Endothelial cell (in vitro differentiated cells): ENCODE measurements at regions not wholly inside any gene's neighbourhood (a gene's known extent, or its start where the extent isn't known, plus 50 kb on each side); places are given as distances from the start of the nearest gene placed in this dataset.

ENCODE experiments used
- DNase-seq: peaks from one replicate; pipeline ENCODE4 v3.0.0; 2021; ENCODE audit warnings: low spot score
- H3K27ac Mint-ChIP-seq: one replicate; pipeline ENCODE4 v1.8.0; 2021; ENCODE audit warnings: mixed read lengths, inconsistent platforms; ENCODE audit not compliant: unreplicated experiment
- H3K27me3 Mint-ChIP-seq: one replicate; pipeline ENCODE4 v1.8.0; 2021; ENCODE audit warnings: mild to moderate bottlenecking, moderate library complexity, mixed read lengths, inconsistent platforms; ENCODE audit not compliant: unreplicated experiment
- H3K36me3 Mint-ChIP-seq: one replicate; pipeline ENCODE4 v1.8.0; 2021; ENCODE audit warnings: mild to moderate bottlenecking, low read depth, mixed read lengths, inconsistent platforms; ENCODE audit not compliant: unreplicated experiment
- H3K4me1 Mint-ChIP-seq: one replicate; pipeline ENCODE4 v1.8.0; 2021; ENCODE audit warnings: mild to moderate bottlenecking, mixed read lengths, inconsistent platforms; ENCODE audit not compliant: unreplicated experiment
- H3K4me3 Mint-ChIP-seq: one replicate; pipeline ENCODE4 v1.8.0; 2021; ENCODE audit warnings: mild to moderate bottlenecking, mixed read lengths, inconsistent platforms; ENCODE audit not compliant: unreplicated experiment
- H3K9me3 Mint-ChIP-seq: one replicate; pipeline ENCODE4 v1.8.0; 2021; ENCODE audit warnings: mixed read lengths, inconsistent platforms; ENCODE audit not compliant: unreplicated experiment
- TF ChIP-seq, protein P1 (sequence below): fragments of 200-600 bp; sonication (generic); IDR thresholded peaks from one replicate; pipeline ENCODE4 v1.5.0; 2021; ENCODE audit warnings: antibody characterized with exemption; ENCODE audit not compliant: unreplicated experiment

DNA sequence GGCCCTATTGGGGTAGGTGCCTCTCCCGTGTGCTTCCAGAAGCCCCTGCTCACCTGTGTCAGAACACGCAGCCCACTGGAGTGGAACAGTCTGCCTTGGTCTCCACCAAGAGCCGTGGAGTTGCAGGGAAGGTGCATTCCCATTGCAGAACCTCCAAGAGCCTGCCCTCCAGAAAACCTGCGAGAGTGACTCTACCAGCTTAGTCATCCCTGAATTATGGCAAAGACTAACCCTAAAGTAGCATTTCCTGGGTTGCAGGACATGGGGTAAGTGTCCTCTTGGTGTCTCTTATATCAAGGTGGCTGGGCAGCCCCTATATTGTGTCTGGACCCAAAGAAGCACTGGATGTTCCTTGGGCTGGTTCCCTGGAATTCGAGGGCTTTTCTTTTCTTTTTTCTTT is 224.6 kb downstream of the BCOR start:
- no peak for DNase-seq
- no peaks in the 10 kb centered on the region for H3K36me3 Mint-ChIP-seq
- no peaks in the 10 kb centered on the region for H3K9me3 Mint-ChIP-seq
- peaks cover 9% of the 10 kb centered on the region for H3K27me3 Mint-ChIP-seq
- peaks cover 3% of the 10 kb centered on the region for H3K4me1 Mint-ChIP-seq
- H3K27ac Mint-ChIP-seq: no peak overlapping the region
- H3K4me3 Mint-ChIP-seq: no peak overlapping the region
- TF ChIP-seq, protein P1, sequence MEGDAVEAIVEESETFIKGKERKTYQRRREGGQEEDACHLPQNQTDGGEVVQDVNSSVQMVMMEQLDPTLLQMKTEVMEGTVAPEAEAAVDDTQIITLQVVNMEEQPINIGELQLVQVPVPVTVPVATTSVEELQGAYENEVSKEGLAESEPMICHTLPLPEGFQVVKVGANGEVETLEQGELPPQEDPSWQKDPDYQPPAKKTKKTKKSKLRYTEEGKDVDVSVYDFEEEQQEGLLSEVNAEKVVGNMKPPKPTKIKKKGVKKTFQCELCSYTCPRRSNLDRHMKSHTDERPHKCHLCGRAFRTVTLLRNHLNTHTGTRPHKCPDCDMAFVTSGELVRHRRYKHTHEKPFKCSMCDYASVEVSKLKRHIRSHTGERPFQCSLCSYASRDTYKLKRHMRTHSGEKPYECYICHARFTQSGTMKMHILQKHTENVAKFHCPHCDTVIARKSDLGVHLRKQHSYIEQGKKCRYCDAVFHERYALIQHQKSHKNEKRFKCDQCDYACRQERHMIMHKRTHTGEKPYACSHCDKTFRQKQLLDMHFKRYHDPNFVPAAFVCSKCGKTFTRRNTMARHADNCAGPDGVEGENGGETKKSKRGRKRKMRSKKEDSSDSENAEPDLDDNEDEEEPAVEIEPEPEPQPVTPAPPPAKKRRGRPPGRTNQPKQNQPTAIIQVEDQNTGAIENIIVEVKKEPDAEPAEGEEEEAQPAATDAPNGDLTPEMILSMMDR: no peak

DNA sequence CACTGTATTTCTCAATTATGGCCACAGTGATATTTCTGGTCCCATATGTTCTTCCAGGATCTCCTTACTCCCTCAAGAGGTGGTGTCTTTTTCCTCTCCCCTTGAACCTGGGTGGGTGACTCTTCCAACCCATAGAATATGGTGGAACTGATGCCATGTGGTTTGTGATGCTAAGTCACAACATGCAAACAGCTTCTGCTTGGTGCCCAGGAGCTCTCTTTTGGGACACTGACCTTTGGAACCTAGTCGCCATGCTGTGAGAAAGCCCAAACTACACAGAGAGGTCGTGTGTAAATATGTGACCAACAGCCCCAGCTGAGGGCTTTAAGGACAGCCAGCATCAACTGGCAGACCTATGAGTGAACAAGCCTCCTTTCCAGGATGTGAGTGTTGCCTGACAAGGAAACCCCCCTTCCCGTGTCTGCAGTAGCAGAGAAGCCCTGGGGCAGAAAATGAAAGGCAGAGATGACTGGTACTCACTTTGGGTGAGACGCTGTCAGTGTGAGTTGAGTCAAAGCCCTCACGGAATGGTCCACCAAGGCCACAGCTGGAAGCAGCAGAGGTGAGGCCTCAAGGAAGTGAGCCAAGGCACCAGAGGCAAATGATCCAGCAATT is 223.4 kb downstream of the BCOR start:
- H3K27me3 Mint-ChIP-seq: peaks cover 5% of the 10 kb centered on the region
- H3K4me1 Mint-ChIP-seq: no peaks in the 10 kb centered on the region
- no peaks in the 10 kb centered on the region for H3K9me3 Mint-ChIP-seq
- DNase-seq: no peak
- H3K4me3 Mint-ChIP-seq: no peak overlapping the region
- H3K36me3 Mint-ChIP-seq: no peaks in the 10 kb centered on the region
- no peak overlapping the region for H3K27ac Mint-ChIP-seq
- TF ChIP-seq, protein P1: no peak

DNA sequence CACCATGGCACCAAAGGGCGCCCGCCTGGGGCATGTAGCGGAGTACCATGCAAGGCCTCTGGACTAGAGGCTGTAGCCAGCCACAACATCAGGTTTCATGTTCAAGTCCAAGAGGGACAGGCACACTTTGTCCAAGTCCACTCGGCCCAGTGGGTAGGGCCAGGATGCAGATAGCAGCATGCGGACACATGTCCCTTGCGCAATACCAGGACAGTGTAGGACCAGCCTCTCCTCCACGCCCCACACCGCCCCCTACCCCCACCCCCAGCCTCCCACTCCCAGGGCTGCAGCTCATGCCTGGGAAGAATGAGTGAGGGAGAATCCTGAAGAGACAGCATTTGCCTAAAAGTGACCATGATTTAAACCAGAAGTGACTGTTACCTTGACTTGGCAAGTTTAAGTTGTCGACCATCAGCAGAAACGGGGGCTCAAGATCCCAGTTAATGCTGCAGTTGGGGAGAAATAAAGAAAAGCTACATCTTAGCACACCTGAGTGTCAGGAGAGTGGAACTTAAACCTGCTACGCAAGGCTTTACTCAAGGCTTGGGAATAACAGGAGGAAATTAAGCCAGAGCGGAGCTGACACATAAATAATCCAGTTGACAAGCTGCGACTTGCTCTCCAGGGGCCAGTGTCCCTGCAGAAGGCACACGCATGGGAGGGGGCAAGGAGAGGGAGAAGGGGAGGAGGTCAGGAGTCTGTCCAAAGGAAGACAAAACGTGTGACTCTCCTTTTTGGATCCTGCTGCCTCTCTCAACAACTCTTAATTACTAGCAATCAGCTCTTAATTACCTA is 221.7 kb downstream of the BCOR start:
- H3K27me3 Mint-ChIP-seq: peaks cover 1% of the 10 kb centered on the region
- H3K4me1 Mint-ChIP-seq: no peaks in the 10 kb centered on the region
- no peaks in the 10 kb centered on the region for H3K36me3 Mint-ChIP-seq
- no peak overlapping the region for H3K27ac Mint-ChIP-seq
- no peak for DNase-seq
- no peaks in the 10 kb centered on the region for H3K9me3 Mint-ChIP-seq
- H3K4me3 Mint-ChIP-seq: no peak overlapping the region
- TF ChIP-seq, protein P1: no peak

DNA sequence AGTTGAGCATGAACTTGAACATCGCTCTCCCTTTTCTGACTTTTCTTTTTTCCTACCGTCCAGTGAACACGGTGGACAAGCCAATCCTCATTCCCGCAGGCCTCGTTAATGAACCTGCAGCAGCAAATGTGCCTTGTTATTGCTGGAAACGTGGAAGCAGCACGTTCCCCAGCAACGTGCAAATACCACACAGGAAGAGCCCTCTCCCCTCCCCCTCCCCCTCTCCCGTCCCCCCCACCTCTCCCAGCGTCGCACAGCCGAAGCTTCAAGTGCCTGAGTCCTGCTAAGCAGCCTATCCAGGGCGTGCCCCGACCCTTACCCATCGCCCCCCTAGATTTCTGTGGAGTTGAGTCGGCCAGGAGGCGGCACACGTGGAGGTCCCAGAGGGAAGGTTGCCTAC is 219.9 kb downstream of the BCOR start:
- TF ChIP-seq, protein P1: no peak
- no peak for DNase-seq
- Mint-ChIP-seq H3K27me3 (peaks cover 1% of the 10 kb centered on the region), H3K4me3 (no peak overlapping the region), H3K9me3 (no peaks in the 10 kb centered on the region), H3K36me3 (no peaks in the 10 kb centered on the region), H3K27ac (no peak overlapping the region), H3K4me1 (no peaks in the 10 kb centered on the region)

DNA sequence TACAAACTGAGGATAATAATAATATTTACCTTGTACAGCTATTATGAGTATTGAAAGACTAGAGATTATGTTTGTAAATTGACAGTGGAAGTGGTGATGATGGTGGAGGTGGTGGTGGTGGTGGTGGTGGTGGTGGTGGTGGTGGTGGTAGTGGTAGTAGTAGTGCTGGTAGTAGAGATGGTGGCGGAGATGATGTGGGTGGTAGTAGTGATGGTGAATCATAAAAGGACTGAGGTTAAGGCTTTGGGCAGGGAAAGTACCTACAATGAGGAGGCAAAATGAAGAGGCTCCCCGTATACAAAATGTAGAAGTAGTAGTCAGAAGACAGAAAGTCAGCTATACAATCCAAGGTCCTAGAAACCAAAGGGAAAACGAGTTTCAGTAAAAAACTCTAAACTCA is 214.1 kb downstream of the BCOR start:
- no peak for DNase-seq
- Mint-ChIP-seq H3K4me3 (no peak overlapping the region), H3K27ac (no peak overlapping the region), H3K36me3 (no peaks in the 10 kb centered on the region), H3K9me3 (no peaks in the 10 kb centered on the region), H3K27me3 (peaks cover 1% of the 10 kb centered on the region), H3K4me1 (no peaks in the 10 kb centered on the region)
- TF ChIP-seq, protein P1: no peak
